Smooth muscle cell (in vitro differentiated cells): ENCODE measurements at regions not wholly inside any gene's neighbourhood (a gene's known extent, or its start where the extent isn't known, plus 50 kb on each side); places are given as distances from the start of the nearest gene placed in this dataset.

Source experiments
- DNase-seq: peaks from one replicate; lab custom pipeline; 2025; ENCODE audit not compliant: unreplicated experiment; lab: John Stamatoyannopoulos, UW
- H2AFZ ChIP-seq: fragments of 200-600 bp; sonication (generic); 2 replicates; pipeline ENCODE4 v1.6.0; 2016; ENCODE audit warnings: antibody characterized with exemption, low read depth, mild to moderate bottlenecking
- H3F3A ChIP-seq: fragments of 200-600 bp; sonication (generic); 2 replicates; pipeline ENCODE4 v1.6.0; 2017; ENCODE audit warnings: antibody characterized with exemption, low read depth
- H3K27ac ChIP-seq: fragments of 200-600 bp; sonication (generic); 2 replicates; pipeline ENCODE4 v1.5.1; 2016; ENCODE audit warnings: low read depth, mild to moderate bottlenecking
- H3K27me3 ChIP-seq: fragments of 200-600 bp; sonication (generic); 2 replicates; pipeline ENCODE4 v1.6.1; 2016; ENCODE audit warnings: low read depth, mild to moderate bottlenecking
- H3K36me3 ChIP-seq: fragments of 200-600 bp; sonication (generic); 2 replicates; pipeline ENCODE4 v1.5.1; 2016; ENCODE audit warnings: low read depth
- H3K4me1 ChIP-seq: fragments of 200-600 bp; sonication (generic); 2 replicates; pipeline ENCODE4 v1.5.1; 2016; ENCODE audit warnings: low read depth
- H3K4me2 ChIP-seq: fragments of 200-600 bp; sonication (generic); 2 replicates; pipeline ENCODE4 v1.6.0; 2016; ENCODE audit warnings: mild to moderate bottlenecking
- H3K4me3 ChIP-seq: fragments of 200-600 bp; sonication (generic); 2 replicates; pipeline ENCODE4 v1.5.1; 2016; ENCODE audit warnings: mild to moderate bottlenecking
- H3K79me2 ChIP-seq: fragments of 200-600 bp; sonication (generic); 2 replicates; pipeline ENCODE4 v1.6.0; 2016; ENCODE audit warnings: low read depth, mild to moderate bottlenecking
- H3K9ac ChIP-seq: fragments of 200-600 bp; sonication (generic); 2 replicates; pipeline ENCODE4 v1.6.0; 2016; ENCODE audit warnings: low read depth
- H3K9me3 ChIP-seq: fragments of 200-600 bp; sonication (generic); replicated peaks from 2 replicates; pipeline ENCODE4 v1.5.1; 2016; ENCODE audit warnings: low read depth
- H4K20me1 ChIP-seq: fragments of 200-600 bp; sonication (generic); 2 replicates; pipeline ENCODE4 v1.6.0; 2016; ENCODE audit warnings: low read depth
- CTCF ChIP-seq: fragments of 200-600 bp; sonication (generic); IDR thresholded peaks from 2 replicates; pipeline ENCODE4 v1.5.1; 2017; ENCODE audit warnings: borderline replicate concordance, mild to moderate bottlenecking, antibody characterized with exemption; ENCODE audit not compliant: insufficient read depth, poor library complexity, severe bottlenecking
- WGBS: methylation state at CpG from one replicate; pipeline ENCODE4 v1.1.7; 2016; ENCODE audit warnings: low lambda C conversion rate; 5-methylcytosine and 5-hydroxymethylcytosine counted together

- Histone ChIP-seq H3K9ac (no peak overlapping the region), H3K79me2 (no peaks in the 10 kb centered on the region), H3K4me1 (no peaks in the 10 kb centered on the region), H3K4me2 (no peak overlapping the region), H3K36me3 (no peaks in the 10 kb centered on the region), H2AFZ (no peak overlapping the region), H3F3A (no peaks in the 10 kb centered on the region), H3K27ac (no peak overlapping the region), H3K9me3 (no peaks in the 10 kb centered on the region), H4K20me1 (no peaks in the 10 kb centered on the region), H3K4me3 (no peak overlapping the region), H3K27me3 (no peaks in the 10 kb centered on the region)
- 93% methylated on average over 15 of the region's 15 CpGs for WGBS
- DNase-seq, result no peak
- no peak for TF ChIP-seq CTCF
These were observed 480.0 kb upstream of the SALL3 start for GRCh38 chr18:78499586-78499985.

GRCh38 chr18:78501251-78501650 lies 478.4 kb upstream of the SALL3 start:
- no peaks in the 10 kb centered on the region for H3K9me3 ChIP-seq
- WGBS, result 90% methylated on average over 7 of the region's 7 CpGs

GRCh38 chr18:78503129-78503528 lies 476.5 kb upstream of the SALL3 start:
- Histone ChIP-seq H3K27me3 (no peaks in the 10 kb centered on the region), H3K9me3 (no peaks in the 10 kb centered on the region), H2AFZ (no peak overlapping the region), H4K20me1 (no peaks in the 10 kb centered on the region), H3K4me2 (no peak overlapping the region), H3F3A (no peaks in the 10 kb centered on the region), H3K36me3 (no peaks in the 10 kb centered on the region), H3K4me1 (peaks cover 6% of the 10 kb centered on the region), H3K79me2 (no peaks in the 10 kb centered on the region), H3K27ac (no peak overlapping the region), H3K9ac (no peak overlapping the region), H3K4me3 (no peak overlapping the region)
- TF ChIP-seq CTCF, result no peak
- no peak for DNase-seq
- 96% methylated on average over 15 of the region's 15 CpGs for WGBS

More at GRCh38 chr18:78501251-78501650, 478.4 kb upstream of the SALL3 start:
- Histone ChIP-seq H3K27me3 (no peaks in the 10 kb centered on the region), H3K79me2 (no peaks in the 10 kb centered on the region), H4K20me1 (no peaks in the 10 kb centered on the region), H3F3A (no peaks in the 10 kb centered on the region), H3K9ac (no peak overlapping the region), H2AFZ (no peak overlapping the region), H3K36me3 (no peaks in the 10 kb centered on the region), H3K4me1 (peaks cover under 1% of the 10 kb centered on the region), H3K4me3 (no peak overlapping the region), H3K4me2 (no peak overlapping the region), H3K27ac (no peak overlapping the region)
- TF ChIP-seq CTCF, result no peak
- no peak for DNase-seq

GRCh38 chr18:78505851-78506461 lies 473.7 kb upstream of the SALL3 start:
- WGBS, result 52% methylated on average over 26 of the region's 30 CpGs
- Histone ChIP-seq H3K36me3 (no peaks in the 10 kb centered on the region), H3K4me2 (no peak overlapping the region), H3K4me3 (no peak overlapping the region), H3K79me2 (no peaks in the 10 kb centered on the region), H4K20me1 (no peaks in the 10 kb centered on the region), H3K27ac (no peak overlapping the region), H3K9ac (no peak overlapping the region), H2AFZ (no peak overlapping the region), H3F3A (no peaks in the 10 kb centered on the region), H3K9me3 (no peaks in the 10 kb centered on the region), H3K27me3 (no peaks in the 10 kb centered on the region), H3K4me1 (peaks cover 6% of the 10 kb centered on the region)
- DNase-seq, result no peak
- TF ChIP-seq CTCF, result no peak
